ENCODE measurements at regions not wholly inside any gene's neighbourhood (a gene's known extent, or its start where the extent isn't known, plus 50 kb on each side); places are given as distances from the start of the nearest gene placed in this dataset.

- no peak for TF ChIP-seq CTCF (IDR thresholded peaks at IDR 0.05)
- no peak for TF ChIP-seq POLR2A (IDR thresholded peaks at IDR 0.05)
Measured at GRCh38 chr10:107557916-107558315, 393.4 kb upstream of the SORCS1 start.

Measured in tibial nerve (tissue), 3 donors.